Nephron progenitor cell (in vitro differentiated cells): ENCODE measurements at regions not wholly inside any gene's neighbourhood (a gene's known extent, or its start where the extent isn't known, plus 50 kb on each side); places are given as distances from the start of the nearest gene placed in this dataset.

ENCODE experiments used
- DNase-seq: peaks from one replicate; pipeline ENCODE4 v3.0.0; 2021
- H3K27ac Mint-ChIP-seq: 2 replicates; pipeline ENCODE4 v1.8.0; 2021; ENCODE audit warnings: mild to moderate bottlenecking, moderate library complexity, mixed read lengths
- H3K27me3 Mint-ChIP-seq: 2 replicates; pipeline ENCODE4 v1.8.0; 2021; ENCODE audit warnings: mild to moderate bottlenecking, low read depth, mixed read lengths; ENCODE audit not compliant: poor library complexity
- H3K36me3 Mint-ChIP-seq: 2 replicates; pipeline ENCODE4 v1.8.0; 2021; ENCODE audit warnings: low read depth, mixed read lengths
- H3K4me1 Mint-ChIP-seq: 2 replicates; pipeline ENCODE4 v1.8.0; 2021; ENCODE audit warnings: mixed read lengths
- H3K4me3 Mint-ChIP-seq: 2 replicates; pipeline ENCODE4 v1.8.0; 2021; ENCODE audit warnings: mild to moderate bottlenecking, moderate library complexity, mixed read lengths
- H3K9me3 Mint-ChIP-seq: 2 replicates; pipeline ENCODE4 v1.8.0; 2021; ENCODE audit warnings: mild to moderate bottlenecking, moderate library complexity, mixed read lengths
- TF ChIP-seq, protein P1 (sequence below): fragments of 200-600 bp; sonication (generic); IDR thresholded peaks from 2 replicates; pipeline ENCODE4 v1.5.0; 2021; ENCODE audit warnings: antibody characterized with exemption

DNA sequence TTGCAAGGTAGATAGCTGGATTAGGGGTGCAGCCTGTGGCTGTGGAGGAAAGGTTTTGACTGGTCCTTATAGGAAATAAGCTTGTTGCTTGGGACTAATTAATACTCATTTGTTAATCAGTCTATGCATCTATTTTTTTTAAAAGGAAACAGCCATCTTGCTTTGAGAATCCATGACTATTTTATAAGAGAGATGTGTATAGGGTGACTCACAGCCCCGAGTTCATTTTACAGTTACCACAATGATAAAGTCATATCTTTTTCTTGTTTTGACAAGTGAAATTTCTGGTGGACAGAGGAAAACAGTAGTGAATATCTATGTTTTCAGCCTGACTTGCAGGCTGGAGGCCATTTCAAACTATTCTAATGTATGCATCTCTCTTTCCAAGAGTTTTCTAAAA is 193.5 kb upstream of the CCDC68 start:
- DNase-seq: no peak
- Mint-ChIP-seq H3K27me3 (no peaks in the 10 kb centered on the region), H3K36me3 (no peaks in the 10 kb centered on the region)

DNA sequence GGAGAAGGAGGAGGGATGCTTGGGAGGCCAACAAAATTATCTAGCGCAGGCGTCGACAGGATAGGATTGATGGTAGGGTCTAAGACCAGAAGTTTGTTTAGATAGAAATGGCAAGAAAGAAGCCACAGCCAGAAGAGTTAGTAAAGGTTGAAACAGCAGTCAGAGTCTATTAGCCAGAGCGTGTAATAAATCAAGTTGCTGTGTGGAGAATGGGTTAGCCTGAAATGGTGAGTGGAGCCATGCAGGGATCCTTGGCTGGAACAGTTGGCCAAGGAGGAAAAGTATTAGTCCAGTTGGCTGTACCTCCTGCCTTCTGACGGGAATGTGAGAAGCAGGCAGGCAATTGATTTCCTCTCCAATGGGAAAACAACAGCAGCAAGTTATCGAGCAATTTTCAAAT is 190.7 kb upstream of the CCDC68 start:
- Mint-ChIP-seq H3K36me3 (no peaks in the 10 kb centered on the region), H3K27ac (peak overlapping the region; percentile 10), H3K9me3 (peaks cover 6% of the 10 kb centered on the region), H3K4me1 (peaks cover 13% of the 10 kb centered on the region), H3K4me3 (no peak overlapping the region), H3K27me3 (peaks cover 3% of the 10 kb centered on the region)
- TF ChIP-seq, protein P1, sequence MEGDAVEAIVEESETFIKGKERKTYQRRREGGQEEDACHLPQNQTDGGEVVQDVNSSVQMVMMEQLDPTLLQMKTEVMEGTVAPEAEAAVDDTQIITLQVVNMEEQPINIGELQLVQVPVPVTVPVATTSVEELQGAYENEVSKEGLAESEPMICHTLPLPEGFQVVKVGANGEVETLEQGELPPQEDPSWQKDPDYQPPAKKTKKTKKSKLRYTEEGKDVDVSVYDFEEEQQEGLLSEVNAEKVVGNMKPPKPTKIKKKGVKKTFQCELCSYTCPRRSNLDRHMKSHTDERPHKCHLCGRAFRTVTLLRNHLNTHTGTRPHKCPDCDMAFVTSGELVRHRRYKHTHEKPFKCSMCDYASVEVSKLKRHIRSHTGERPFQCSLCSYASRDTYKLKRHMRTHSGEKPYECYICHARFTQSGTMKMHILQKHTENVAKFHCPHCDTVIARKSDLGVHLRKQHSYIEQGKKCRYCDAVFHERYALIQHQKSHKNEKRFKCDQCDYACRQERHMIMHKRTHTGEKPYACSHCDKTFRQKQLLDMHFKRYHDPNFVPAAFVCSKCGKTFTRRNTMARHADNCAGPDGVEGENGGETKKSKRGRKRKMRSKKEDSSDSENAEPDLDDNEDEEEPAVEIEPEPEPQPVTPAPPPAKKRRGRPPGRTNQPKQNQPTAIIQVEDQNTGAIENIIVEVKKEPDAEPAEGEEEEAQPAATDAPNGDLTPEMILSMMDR: no peak
- peak; percentile 4 for DNase-seq

More for the DNA sequence above, 193.5 kb upstream of the CCDC68 start:
- TF ChIP-seq, protein P1: no peak
- Mint-ChIP-seq H3K27ac (no peak overlapping the region), H3K9me3 (no peaks in the 10 kb centered on the region), H3K4me1 (peaks cover 13% of the 10 kb centered on the region), H3K4me3 (no peak overlapping the region)

DNA sequence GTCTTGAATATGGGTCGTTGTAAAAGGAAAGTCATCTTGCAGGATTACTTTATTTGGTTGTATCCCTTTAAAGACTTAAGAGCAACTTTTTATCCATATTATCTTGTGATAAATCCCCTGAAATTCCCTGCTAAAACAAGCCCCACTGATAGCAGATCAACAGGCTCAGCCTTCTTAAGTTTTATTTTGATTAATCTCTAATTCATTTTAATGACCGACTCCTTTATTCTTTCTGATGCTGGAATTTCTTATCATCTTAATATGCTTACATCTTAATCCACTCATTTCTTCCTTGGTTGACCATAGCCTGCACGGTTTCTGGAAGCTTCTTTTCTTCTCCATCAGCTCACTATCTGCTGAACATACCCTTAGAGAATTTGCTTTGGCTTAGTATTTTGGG is 188.5 kb upstream of the CCDC68 start:
- no peak overlapping the region for H3K27ac Mint-ChIP-seq
- H3K9me3 Mint-ChIP-seq: peaks cover 17% of the 10 kb centered on the region
- no peak for DNase-seq
- H3K36me3 Mint-ChIP-seq: no peaks in the 10 kb centered on the region
- H3K4me3 Mint-ChIP-seq: no peak overlapping the region
- peaks cover 13% of the 10 kb centered on the region for H3K4me1 Mint-ChIP-seq
- peaks cover 6% of the 10 kb centered on the region for H3K27me3 Mint-ChIP-seq
- TF ChIP-seq, protein P1: no peak

- Mint-ChIP-seq H3K27ac (no peak overlapping the region), H3K9me3 (peaks cover 17% of the 10 kb centered on the region), H3K36me3 (no peaks in the 10 kb centered on the region), H3K27me3 (peaks cover 20% of the 10 kb centered on the region), H3K4me1 (peaks cover 3% of the 10 kb centered on the region), H3K4me3 (no peak overlapping the region)
- TF ChIP-seq, protein P1: no peak
- DNase-seq: no peak
Measured at GRCh38 chr18:55144193-55144930, 185.1 kb upstream of the CCDC68 start.

GRCh38 chr18:55142410-55142809 is 183.1 kb upstream of the CCDC68 start:
- DNase-seq: no peak
- Mint-ChIP-seq H3K4me1 (no peaks in the 10 kb centered on the region), H3K36me3 (no peaks in the 10 kb centered on the region), H3K4me3 (no peak overlapping the region), H3K27me3 (peaks cover 20% of the 10 kb centered on the region), H3K27ac (no peak overlapping the region), H3K9me3 (peaks cover 17% of the 10 kb centered on the region)
- TF ChIP-seq, protein P1: no peak

GRCh38 chr18:55141318-55141717 is 182.1 kb upstream of the CCDC68 start:
- TF ChIP-seq, protein P1: no peak
- H3K4me1 Mint-ChIP-seq: no peaks in the 10 kb centered on the region
- H3K4me3 Mint-ChIP-seq: no peak overlapping the region
- DNase-seq: no peak
- no peak overlapping the region for H3K27ac Mint-ChIP-seq
- no peaks in the 10 kb centered on the region for H3K36me3 Mint-ChIP-seq
- peaks cover 17% of the 10 kb centered on the region for H3K27me3 Mint-ChIP-seq
- H3K9me3 Mint-ChIP-seq: peaks cover 17% of the 10 kb centered on the region
